Urinary bladder (tissue), 3 donors: ENCODE measurements at regions not wholly inside any gene's neighbourhood (a gene's known extent, or its start where the extent isn't known, plus 50 kb on each side); places are given as distances from the start of the nearest gene placed in this dataset.

Experiments used
- DNase-seq: peaks from one replicate; pipeline ENCODE4 v3.0.0-alpha.2; 2015; ENCODE audit errors: extremely low spot score
- H3K27ac ChIP-seq: one replicate; pipeline ENCODE4 v1.5.1; 2013; ENCODE audit warnings: low read depth, mild to moderate bottlenecking, moderate library complexity
- H3K36me3 ChIP-seq: one replicate; pipeline ENCODE4 v1.6.1; 2013; ENCODE audit warnings: mild to moderate bottlenecking, moderate library complexity; ENCODE audit not compliant: insufficient read depth
- H3K4me1 ChIP-seq: one replicate; pipeline ENCODE4 v1.6.1; 2013; ENCODE audit warnings: mild to moderate bottlenecking, moderate library complexity; ENCODE audit not compliant: insufficient read depth
- H3K4me3 ChIP-seq: one replicate; pipeline ENCODE4 v1.5.1; 2013; ENCODE audit warnings: low read depth, low read length
- WGBS: extraction: QIAGEN DNeasy Blood & Tissue Kit; methylation state at CpG from one replicate; pipeline ENCODE4 v1.1.7; 2013; 5-methylcytosine and 5-hydroxymethylcytosine counted together
- donor health status: healthy with polysubstance abuse.
- donor health status: healthy.

- Histone ChIP-seq H3K4me1 (no peaks in the 10 kb centered on the region), H3K4me3 (no peak overlapping the region), H3K27ac (no peak overlapping the region), H3K36me3 (no peaks in the 10 kb centered on the region)
- WGBS, result 91% methylated on average over 1 of the region's 1 CpG
- DNase-seq, result no peak
These were observed 134.9 kb upstream of the HSD17B12 start for GRCh38 chr11:43545610-43546009.

DNA sequence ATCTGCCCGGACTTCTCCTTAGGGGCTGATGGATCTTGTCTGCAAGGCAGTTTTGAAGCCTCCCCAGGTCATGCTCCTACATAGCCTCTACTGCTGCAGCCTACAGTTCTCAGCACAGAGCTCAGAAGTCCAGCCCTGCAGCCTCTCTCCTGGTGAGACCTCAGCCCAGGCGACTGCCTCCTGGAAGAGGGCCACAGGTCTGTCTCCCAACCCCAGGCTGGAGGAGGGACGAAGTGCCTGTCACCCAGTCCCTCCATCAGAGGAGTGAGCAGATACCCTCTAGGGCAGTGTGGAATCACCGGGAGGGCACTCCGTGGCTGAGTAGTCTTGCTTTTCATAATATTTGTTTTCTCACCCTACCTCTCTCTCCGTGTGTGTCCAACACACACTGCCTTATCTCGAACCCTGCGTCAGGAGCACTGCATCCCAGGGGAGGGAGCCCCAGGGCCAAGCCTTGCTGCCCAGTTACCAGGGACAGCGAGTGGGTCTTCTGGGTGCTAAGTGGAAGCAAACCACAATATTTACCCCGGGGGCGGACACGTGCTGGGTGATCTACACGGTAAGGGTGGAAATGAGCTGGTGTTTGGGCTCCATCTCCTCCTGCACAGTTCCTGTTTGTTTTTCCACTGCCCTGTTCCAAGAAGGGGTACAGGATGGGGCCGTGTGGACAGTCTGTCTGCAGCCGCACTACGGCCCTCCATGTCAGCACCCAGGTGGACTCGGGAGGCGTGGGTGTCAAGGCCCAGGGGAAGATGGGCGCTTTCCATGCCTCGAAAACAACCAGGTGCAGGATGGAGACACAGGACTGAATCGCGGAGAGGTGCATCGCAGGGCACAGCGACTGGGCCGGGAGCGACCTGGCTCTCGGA is 133.7 kb upstream of the HSD17B12 start:
- 38% methylated on average over 27 of the region's 27 CpGs for WGBS
- Histone ChIP-seq H3K36me3 (no peaks in the 10 kb centered on the region), H3K4me1 (no peaks in the 10 kb centered on the region), H3K4me3 (peak overlapping the region; percentile 35), H3K27ac (no peak overlapping the region)
- DNase-seq, result no peak

DNA sequence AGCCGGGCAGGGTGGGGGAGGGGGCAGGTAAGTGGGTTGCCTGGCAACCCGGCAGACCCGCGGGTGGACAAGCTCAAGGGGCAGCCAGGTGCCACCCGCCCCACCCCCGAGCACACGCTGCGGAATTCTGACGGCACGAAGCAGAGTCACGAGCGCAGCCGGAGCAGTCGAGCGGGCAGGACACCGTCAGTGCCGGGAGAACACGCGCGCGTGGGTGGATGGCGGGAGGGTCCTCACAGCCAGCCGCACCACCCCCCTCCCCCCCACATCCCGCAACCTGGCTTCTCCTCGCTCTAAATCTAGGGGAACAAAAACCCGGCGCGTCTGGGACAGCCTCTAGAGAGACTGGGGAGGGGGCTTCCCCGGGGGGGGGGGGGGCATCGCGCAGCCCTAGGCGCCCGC is 133.1 kb upstream of the HSD17B12 start:
- WGBS, result 2% methylated on average over 30 of the region's 33 CpGs
- Histone ChIP-seq H3K27ac (no peak overlapping the region), H3K4me1 (no peaks in the 10 kb centered on the region), H3K4me3 (peak overlapping the region; percentile 35), H3K36me3 (no peaks in the 10 kb centered on the region)
- no peak for DNase-seq

DNA sequence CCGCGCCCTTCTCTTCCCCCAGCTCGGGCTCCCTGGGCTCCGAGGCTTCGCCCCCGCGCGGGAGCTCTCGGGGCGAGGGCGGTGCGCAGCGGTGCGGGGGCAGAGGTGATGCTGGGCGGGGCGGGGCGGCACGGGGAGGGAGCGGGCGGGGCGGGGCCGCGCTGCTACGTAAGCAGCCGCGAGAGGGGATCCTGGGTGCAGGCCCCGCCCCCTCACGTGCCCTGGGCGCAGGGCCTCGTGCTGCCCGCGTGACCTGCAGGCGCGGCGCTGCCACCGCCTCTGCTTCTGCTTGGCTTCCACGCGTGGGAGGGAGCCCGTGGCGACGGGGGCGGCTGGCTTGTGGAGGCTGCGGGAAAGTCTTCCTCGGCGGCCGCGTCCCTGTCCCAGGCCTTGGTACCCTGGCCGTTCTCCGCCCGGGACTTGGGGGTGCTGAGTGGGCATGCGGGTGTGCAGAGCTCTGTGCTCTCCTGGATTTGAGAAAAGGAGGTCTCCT is 132.6 kb upstream of the HSD17B12 start:
- DNase-seq, result no peak
- 23% methylated on average over 43 of the region's 51 CpGs for WGBS
- no peaks in the 10 kb centered on the region for H3K36me3 ChIP-seq
- H3K4me1 ChIP-seq, result no peaks in the 10 kb centered on the region
- H3K27ac ChIP-seq, result no peak overlapping the region
- H3K4me3 ChIP-seq, result peak overlapping the region; percentile 35

DNA sequence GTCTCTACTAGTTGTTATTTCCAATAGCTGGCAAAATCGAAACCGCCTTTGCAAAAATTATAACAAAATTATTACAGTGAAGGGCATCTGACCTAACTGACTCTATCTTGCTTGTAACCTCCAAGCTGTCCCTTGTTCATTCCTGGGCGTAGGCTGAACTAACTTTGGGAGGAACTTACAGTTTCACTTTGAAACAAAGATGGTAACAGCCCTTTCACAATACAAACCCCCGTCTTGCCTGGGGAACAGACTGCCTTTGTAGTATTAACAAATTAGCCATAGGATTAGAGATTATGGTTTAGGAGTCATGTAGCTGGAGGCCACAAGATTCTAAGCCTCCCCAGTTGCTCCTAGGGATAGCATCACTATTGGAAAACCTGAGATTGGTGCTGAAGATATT is 131.6 kb upstream of the HSD17B12 start:
- no peaks in the 10 kb centered on the region for H3K4me1 ChIP-seq
- no peak overlapping the region for H3K4me3 ChIP-seq
- 86% methylated on average over 4 of the region's 4 CpGs for WGBS
- no peak overlapping the region for H3K27ac ChIP-seq
- no peak for DNase-seq
- no peaks in the 10 kb centered on the region for H3K36me3 ChIP-seq

- Histone ChIP-seq H3K4me3 (no peak overlapping the region), H3K36me3 (no peaks in the 10 kb centered on the region), H3K27ac (no peak overlapping the region), H3K4me1 (no peaks in the 10 kb centered on the region)
- no peak for DNase-seq
- 58% methylated on average over 6 of the region's 6 CpGs for WGBS
These were observed 130.9 kb upstream of the HSD17B12 start for GRCh38 chr11:43549624-43550023.

DNA sequence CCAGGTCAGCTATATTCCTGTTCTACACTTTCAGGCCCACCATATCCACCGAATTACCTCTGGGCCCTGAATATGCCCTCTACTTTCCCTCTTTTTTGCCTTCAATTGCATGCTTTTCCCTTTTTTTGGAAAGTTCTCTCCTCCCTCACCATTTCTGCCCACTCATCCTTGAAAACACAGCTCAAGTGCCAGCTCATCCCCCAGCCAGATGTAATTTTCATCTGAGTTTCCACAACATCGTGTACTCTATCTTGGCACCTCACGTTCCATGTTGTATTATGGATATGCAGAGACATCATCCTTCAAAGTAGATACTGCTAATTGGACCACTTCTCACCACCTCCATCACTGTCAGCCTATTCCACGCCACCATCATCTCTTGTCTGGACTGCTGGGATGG is 129.8 kb upstream of the HSD17B12 start:
- no peaks in the 10 kb centered on the region for H3K4me1 ChIP-seq
- no peak overlapping the region for H3K27ac ChIP-seq
- no peaks in the 10 kb centered on the region for H3K36me3 ChIP-seq
- no peak overlapping the region for H3K4me3 ChIP-seq
- 88% methylated on average over 4 of the region's 4 CpGs for WGBS
- no peak for DNase-seq

GRCh38 chr11:43554148-43554473 is 126.4 kb upstream of the HSD17B12 start:
- Histone ChIP-seq H3K36me3 (no peaks in the 10 kb centered on the region), H3K4me1 (no peaks in the 10 kb centered on the region), H3K4me3 (no peak overlapping the region), H3K27ac (no peak overlapping the region)
- DNase-seq, result no peak
- 30% methylated on average over 6 of the region's 6 CpGs for WGBS

- DNase-seq, result no peak
- Histone ChIP-seq H3K27ac (no peak overlapping the region), H3K4me1 (no peaks in the 10 kb centered on the region), H3K4me3 (no peak overlapping the region), H3K36me3 (no peaks in the 10 kb centered on the region)
- WGBS, result 50% methylated on average over 3 of the region's 3 CpGs
These were observed 125.4 kb upstream of the HSD17B12 start for GRCh38 chr11:43555186-43555585.

- H3K4me1 ChIP-seq, result no peaks in the 10 kb centered on the region
- no peaks in the 10 kb centered on the region for H3K36me3 ChIP-seq
- no peak for DNase-seq
- WGBS, result 5% methylated on average over 14 of the region's 14 CpGs
- no peak overlapping the region for H3K27ac ChIP-seq
- no peak overlapping the region for H3K4me3 ChIP-seq
These were observed 124.5 kb upstream of the HSD17B12 start for GRCh38 chr11:43555816-43556611.

DNA sequence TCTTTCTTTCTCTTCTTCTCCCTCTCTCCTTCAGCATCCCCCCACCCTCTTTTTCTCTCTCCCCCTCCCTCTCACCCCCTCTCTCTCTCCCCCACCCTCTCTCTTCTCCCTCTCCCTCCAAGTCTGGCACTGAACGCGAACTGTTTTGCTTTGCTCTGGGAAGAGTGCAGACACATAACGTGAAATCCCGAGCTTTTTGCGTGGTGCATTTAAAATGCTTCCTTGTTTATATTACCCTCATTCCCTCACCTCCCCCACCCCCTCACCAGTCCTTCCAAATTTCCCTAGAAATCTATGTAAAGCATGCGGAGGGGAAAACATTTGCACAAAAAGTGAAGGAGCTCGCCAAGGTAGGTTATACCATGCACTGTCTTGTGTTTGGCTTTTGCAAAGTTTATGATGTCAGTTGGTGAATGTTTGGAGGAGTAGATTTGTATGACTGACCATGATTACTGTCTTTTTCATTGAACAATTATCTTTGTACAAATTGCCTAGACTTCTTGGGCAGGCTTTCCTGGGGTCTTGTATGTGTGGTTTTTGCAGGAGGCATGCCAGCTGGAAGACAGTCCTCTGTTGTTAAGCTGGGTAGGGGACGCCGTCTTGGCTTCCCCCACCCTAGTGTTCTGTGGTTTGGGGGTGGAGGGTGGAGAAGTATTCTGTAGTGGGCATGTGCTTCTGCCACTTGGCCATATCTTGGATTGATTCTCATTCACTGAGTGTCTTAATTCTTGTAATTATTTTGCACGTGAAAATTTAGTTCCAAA is 123.7 kb upstream of the HSD17B12 start:
- Histone ChIP-seq H3K4me3 (no peak overlapping the region), H3K4me1 (no peaks in the 10 kb centered on the region), H3K36me3 (no peaks in the 10 kb centered on the region), H3K27ac (no peak overlapping the region)
- DNase-seq, result no peak
- WGBS, result 1% methylated on average over 10 of the region's 10 CpGs

DNA sequence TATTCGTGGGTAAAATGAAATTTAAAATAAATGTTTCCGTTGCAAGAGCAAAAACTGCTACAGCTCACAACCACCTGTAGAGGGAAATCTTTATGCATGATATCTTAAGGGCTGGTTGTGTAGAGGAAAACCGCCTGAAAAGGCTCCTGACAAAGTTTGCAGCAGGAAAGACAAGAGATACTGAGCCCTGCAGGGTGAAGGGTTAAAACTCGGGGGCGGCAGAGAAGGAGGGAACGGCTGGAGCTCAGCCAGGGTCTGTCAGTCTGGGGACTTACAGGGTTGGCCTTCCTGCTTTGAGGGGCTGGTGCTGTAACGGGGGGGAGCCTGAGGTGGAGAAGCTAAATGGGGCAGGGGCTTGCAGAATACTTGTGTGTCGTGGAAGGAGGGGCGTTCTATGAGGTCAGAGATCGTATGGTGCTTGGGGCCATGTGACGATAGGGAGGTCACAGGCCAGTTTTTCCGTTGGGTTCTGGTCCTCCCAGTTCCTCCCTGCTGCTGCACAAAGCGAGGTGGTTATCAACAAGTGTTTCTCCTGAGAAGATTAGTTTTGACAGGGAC is 122.9 kb upstream of the HSD17B12 start:
- no peak overlapping the region for H3K4me3 ChIP-seq
- no peaks in the 10 kb centered on the region for H3K4me1 ChIP-seq
- no peaks in the 10 kb centered on the region for H3K36me3 ChIP-seq
- under 1% methylated on average over 13 of the region's 13 CpGs for WGBS
- DNase-seq, result no peak
- no peak overlapping the region for H3K27ac ChIP-seq

DNA sequence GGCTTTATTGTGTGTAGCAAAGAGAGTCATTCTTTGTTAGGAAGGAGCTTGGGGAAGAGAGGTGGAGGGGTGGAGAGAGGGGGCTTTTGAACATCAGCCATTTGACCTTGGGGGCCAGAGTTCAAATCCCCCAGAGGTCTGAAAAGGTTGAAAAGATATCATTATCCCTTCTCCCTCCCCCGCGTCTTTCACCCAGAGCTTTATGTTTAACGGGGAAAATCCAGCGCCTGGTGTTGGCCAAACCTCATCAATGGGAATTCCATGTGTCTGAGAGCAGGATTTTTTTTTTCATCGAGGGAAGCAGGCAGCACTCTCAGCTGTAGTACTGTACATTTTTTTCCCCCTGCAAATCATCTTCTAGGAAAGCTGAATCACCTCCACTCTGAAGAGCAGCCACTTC is 122.4 kb upstream of the HSD17B12 start:
- Histone ChIP-seq H3K36me3 (no peaks in the 10 kb centered on the region), H3K27ac (no peak overlapping the region), H3K4me3 (no peak overlapping the region), H3K4me1 (no peaks in the 10 kb centered on the region)
- 9% methylated on average over 5 of the region's 5 CpGs for WGBS
- no peak for DNase-seq
